HG03108 (cell line): ENCODE measurements at regions not wholly inside any gene's neighbourhood (a gene's known extent, or its start where the extent isn't known, plus 50 kb on each side); places are given as distances from the start of the nearest gene placed in this dataset.

Experiments used
- ATAC-seq: cut with Tn5 transposase; IDR thresholded peaks from one replicate; pipeline ENCODE4 v1.9.1; 2021; ENCODE audit warnings: moderate library complexity; ENCODE audit not compliant: unreplicated experiment

DNA sequence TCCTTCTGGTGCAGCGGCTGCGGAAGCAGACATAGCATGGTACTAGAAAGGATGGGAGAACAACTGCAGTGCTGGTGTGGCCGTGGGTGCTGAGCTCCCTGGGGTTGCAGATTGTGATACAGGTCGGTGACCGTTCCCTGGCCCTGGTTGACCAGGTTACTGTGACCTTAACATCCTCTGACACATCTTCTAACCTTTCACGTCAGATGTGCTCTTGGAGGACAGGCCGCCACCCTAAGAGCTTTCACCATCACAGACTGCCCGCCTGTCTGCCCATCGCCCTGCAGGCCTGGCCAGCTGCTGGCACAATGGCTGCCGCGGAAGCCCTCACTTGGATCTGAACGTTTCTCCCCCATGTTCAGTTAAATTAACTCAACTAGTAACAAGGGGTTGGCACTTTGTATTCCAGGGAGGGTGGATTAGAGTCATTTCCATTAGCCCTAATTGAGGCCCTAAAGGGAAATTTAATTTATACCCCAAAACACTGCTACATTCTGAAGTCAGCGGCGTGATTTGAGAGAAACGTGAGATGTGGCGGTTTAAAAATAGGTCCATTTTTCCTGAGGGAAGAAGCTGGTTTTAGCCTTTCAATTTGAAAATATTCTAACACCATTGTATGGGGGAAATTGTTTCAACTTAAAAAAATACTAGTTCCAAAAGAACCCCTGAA, 443.9 kb upstream of the CDH4 start:
- ATAC-seq: no peak

GRCh38 chr20:60808701-60809100, 443.4 kb upstream of the CDH4 start:
- ATAC-seq: no peak

- no peak for ATAC-seq
Observed at GRCh38 chr20:60810561-60810960, 441.5 kb upstream of the CDH4 start.

GRCh38 chr20:60812561-60812960, 439.5 kb upstream of the CDH4 start:
- ATAC-seq: no peak

- ATAC-seq: no peak
Observed at GRCh38 chr20:60813066-60813465, 439.0 kb upstream of the CDH4 start.

DNA sequence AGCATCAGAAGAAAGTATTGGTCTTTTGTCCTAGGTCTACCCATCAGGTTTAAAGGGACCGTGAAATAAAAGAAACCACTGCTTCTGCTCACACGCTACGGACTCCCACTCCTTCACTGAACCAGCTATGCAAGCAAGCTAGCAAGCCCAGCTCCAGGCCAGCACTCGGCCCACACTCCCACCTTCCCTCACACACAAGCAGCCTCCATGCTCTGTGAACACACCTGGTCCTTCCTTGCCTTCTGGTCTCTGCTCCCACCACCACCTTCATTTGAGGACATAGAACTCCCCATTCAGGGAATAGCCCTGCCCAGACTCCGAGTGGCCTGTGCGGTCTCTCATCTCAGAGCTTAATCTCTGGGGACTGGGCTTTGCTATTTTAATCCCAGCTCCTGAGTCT, 436.4 kb upstream of the CDH4 start:
- no peak for ATAC-seq

DNA sequence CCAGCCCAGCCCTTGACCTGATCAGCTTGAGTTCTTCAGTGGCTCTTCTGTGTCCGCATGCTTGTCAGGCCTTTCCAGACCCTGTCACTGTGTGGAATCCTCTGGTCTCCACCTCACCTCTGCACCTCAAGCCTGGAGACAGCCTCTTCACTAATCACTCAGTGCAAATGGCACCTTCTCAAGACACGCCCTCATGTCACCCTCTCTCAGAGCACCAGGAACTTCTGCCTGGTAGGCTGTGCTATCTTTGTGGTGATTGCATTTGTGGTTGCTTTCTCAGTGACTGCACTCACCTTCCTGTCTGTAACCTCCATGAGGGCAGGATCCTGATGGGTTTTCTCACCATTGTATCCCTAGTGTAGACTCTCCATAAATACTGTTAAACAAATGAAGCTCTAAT, 435.2 kb upstream of the CDH4 start:
- no peak for ATAC-seq

GRCh38 chr20:60817891-60818290, 434.2 kb upstream of the CDH4 start:
- ATAC-seq: no peak

DNA sequence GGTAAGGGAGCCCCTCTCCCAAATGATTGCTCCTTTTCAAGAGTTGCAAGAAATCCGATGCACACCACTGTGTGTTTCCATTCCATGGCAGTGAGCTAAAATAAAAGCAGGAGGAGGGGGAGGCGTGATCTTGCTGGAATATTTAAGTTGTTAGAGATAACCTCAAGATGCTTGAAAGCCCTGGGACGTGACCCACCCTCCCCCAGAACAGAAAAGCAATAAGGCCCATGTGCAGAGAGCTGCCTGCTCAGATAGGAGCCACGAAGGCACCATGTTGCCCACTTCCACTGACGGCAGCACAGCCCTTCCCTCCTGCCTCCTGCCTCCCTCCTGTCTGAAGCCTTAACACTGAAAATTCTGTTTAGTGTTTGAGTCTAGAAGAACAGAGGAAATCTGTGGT, 432.6 kb upstream of the CDH4 start:
- no peak for ATAC-seq

GRCh38 chr20:60820149-60820548, 431.9 kb upstream of the CDH4 start:
- ATAC-seq: no peak

GRCh38 chr20:60820918-60821317, 431.1 kb upstream of the CDH4 start:
- no peak for ATAC-seq

GRCh38 chr20:60822699-60823607, 429.1 kb upstream of the CDH4 start:
- ATAC-seq: no peak

DNA sequence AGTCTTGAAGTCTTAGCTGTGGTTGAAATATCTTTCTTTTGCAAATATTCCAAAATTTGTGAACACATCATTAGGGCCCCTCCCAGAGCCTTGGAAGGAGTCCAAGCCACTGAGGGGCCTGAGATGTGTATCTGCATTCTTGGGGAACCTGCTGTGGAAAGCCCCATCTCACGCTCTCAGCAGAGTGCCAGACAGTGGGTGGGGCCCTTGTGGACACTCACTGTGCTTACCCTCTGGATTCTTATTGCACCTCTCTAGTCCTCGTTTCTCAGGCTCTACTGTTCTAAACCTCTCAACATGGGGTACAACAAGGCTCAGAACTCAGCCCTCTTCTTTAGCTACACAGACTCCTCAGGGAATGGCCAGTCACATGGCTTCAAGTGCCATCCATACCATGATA, 416.2 kb upstream of the CDH4 start:
- ATAC-seq: no peak

GRCh38 chr20:60837173-60837770, 414.8 kb upstream of the CDH4 start:
- no peak for ATAC-seq

DNA sequence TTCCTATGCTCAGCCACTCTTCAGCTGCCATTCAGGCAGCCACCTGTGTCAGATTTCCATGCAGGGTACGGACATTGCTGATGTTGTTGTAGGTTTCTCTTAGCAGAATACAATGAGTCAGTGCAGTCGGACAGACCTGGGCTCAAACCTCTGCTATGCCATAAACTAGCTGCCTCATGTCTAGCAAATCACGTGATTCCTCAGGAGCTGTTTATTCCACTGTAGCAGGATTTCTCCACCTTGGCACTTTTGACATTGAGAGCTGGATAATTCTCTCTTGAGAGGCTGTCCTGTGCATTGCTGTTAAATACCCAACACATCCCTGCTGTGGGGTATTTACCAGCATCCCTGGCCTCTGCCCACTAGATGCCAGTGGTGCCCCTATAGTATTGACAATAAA, 413.8 kb upstream of the CDH4 start:
- ATAC-seq: no peak

DNA sequence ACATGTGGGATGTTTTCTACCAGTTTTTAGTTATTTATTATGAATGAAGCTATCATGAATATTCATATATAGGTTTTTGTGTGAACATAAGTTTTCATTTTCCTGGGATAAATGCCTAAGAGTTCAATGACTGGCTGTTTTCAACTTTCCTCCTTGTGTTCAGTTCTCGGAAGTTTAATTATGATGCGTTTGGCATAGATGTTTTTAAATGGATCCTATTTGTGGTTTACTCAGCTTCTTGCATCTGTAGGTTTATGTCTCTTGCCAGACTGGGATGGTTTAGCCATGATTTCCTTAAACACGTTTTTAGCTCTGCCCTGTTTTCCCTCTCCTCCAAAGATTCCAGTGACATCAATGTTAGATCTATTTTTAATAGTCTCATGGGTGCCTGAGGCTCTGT, 411.1 kb upstream of the CDH4 start:
- ATAC-seq: no peak

DNA sequence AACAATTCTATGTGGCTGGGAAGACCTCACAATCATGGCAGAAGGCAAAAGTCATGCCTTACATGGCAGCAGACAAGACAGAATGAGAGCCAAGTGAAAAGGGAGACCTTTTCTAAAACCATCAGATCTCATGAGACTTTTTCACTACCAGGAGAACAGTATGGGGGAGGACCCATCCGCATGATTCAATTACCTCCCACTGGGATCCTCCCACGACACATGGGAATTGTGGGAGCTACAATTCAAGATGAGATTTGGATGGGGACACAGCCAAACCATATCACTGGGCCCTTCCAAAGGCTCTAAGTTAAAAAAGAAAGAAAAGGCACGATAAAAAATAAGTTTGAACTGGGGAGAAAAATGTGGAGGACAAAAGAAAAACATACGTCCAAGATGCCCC, 406.9 kb upstream of the CDH4 start:
- no peak for ATAC-seq

DNA sequence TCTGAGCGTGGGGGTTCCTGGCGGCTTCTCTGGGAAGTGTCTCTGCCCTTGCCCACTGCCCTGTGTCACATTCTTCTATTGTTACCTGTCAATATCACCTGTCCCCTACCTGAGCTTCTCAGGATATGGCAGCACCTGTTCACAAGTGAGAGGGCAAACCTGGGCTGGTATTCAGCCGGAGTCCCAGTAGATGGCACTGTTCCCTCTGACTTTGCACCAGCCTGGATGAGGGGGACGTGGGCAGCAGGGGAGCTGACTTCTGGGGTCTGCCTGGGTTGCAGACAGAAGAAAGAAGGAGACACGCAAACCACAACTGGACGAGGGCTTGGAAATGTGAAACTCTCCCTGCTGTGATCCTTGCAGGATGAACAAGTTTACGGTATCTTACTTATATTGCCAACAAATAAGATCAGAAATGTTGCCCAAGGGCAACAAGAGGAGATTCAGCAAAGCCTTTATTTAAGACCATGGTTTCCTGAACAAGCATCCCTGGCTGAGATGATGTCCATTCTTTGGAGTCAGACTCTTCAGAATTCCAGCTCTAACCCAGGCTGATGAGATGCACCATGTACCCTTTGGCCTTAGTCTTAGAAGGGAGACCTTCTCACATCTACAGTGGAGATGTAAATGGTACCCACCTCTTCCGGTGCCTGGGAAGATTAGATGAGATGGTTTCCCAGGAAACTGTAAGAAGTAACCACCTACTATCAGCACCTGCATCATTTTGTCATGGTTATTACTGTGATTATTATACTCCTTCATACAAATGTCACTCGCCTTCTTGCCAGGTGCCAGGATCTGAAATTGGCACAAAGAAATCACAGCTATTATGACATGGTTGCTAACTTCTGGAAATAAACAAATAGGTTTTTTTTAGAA, 400.0 kb upstream of the CDH4 start:
- no peak for ATAC-seq

- ATAC-seq: no peak
Observed at GRCh38 chr20:60857708-60858107, 394.4 kb upstream of the CDH4 start.

DNA sequence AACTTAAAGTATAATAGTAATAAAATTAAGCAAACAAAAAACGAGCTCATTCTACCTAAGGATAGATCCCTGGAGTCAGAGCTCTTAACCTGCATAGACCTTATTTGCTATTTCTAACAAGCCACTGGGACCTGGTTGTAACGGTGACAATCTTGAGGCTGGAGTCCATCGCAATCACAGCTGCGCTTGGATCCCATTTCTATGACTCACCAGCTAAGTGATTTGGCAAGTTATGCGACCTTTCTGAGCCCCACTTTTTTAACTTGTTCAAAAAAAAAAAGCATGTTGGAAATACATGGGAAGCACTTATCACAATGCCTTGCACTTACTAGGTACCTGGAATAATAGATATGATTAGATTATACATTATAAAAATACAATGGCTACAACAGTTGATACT, 389.5 kb upstream of the CDH4 start:
- no peak for ATAC-seq

- no peak for ATAC-seq
Observed at GRCh38 chr20:60863548-60863947, 388.5 kb upstream of the CDH4 start.
